ENCODE measurements at regions not wholly inside any gene's neighbourhood (a gene's known extent, or its start where the extent isn't known, plus 50 kb on each side); places are given as distances from the start of the nearest gene placed in this dataset.

GRCh38 chr5:57383093-57383861 is 99.3 kb downstream of the ACTBL2 start:
- no peak for TF ChIP-seq EZH2phosphoT487 (IDR thresholded peaks at IDR 0.05; ENCODE audit: insufficient read depth, low read depth)
- no peak for TF ChIP-seq EZH2 (IDR thresholded peaks at IDR 0.05; ENCODE audit: insufficient read depth, poor library complexity, severe bottlenecking)

Data from GM23248 (cell line).